Endothelial cell (in vitro differentiated cells): ENCODE measurements at regions not wholly inside any gene's neighbourhood (a gene's known extent, or its start where the extent isn't known, plus 50 kb on each side); places are given as distances from the start of the nearest gene placed in this dataset.

ENCODE experiments used
- DNase-seq: peaks from one replicate; pipeline ENCODE4 v3.0.0; 2021; ENCODE audit warnings: low spot score
- H3K27ac Mint-ChIP-seq: one replicate; pipeline ENCODE4 v1.8.0; 2021; ENCODE audit warnings: mixed read lengths, inconsistent platforms; ENCODE audit not compliant: unreplicated experiment
- H3K27me3 Mint-ChIP-seq: one replicate; pipeline ENCODE4 v1.8.0; 2021; ENCODE audit warnings: mild to moderate bottlenecking, moderate library complexity, mixed read lengths, inconsistent platforms; ENCODE audit not compliant: unreplicated experiment
- H3K36me3 Mint-ChIP-seq: one replicate; pipeline ENCODE4 v1.8.0; 2021; ENCODE audit warnings: mild to moderate bottlenecking, low read depth, mixed read lengths, inconsistent platforms; ENCODE audit not compliant: unreplicated experiment
- H3K4me1 Mint-ChIP-seq: one replicate; pipeline ENCODE4 v1.8.0; 2021; ENCODE audit warnings: mild to moderate bottlenecking, mixed read lengths, inconsistent platforms; ENCODE audit not compliant: unreplicated experiment
- H3K4me3 Mint-ChIP-seq: one replicate; pipeline ENCODE4 v1.8.0; 2021; ENCODE audit warnings: mild to moderate bottlenecking, mixed read lengths, inconsistent platforms; ENCODE audit not compliant: unreplicated experiment
- H3K9me3 Mint-ChIP-seq: one replicate; pipeline ENCODE4 v1.8.0; 2021; ENCODE audit warnings: mixed read lengths, inconsistent platforms; ENCODE audit not compliant: unreplicated experiment
- CTCF ChIP-seq: fragments of 200-600 bp; sonication (generic); IDR thresholded peaks from one replicate; pipeline ENCODE4 v1.5.0; 2021; ENCODE audit warnings: antibody characterized with exemption; ENCODE audit not compliant: unreplicated experiment

GRCh38 chr13:47549219-47549752 lies 451.8 kb downstream of the SUCLA2 start:
- no peak for DNase-seq
- Mint-ChIP-seq H3K4me1 (peaks cover 10% of the 10 kb centered on the region), H3K36me3 (no peaks in the 10 kb centered on the region), H3K27ac (no peak overlapping the region), H3K4me3 (no peak overlapping the region), H3K27me3 (peaks cover 1% of the 10 kb centered on the region), H3K9me3 (no peaks in the 10 kb centered on the region)
- TF ChIP-seq CTCF = no peak

GRCh38 chr13:47548294-47548840 lies 452.7 kb downstream of the SUCLA2 start:
- peaks cover 1% of the 10 kb centered on the region for H3K27me3 Mint-ChIP-seq
- no peak for TF ChIP-seq CTCF
- no peak overlapping the region for H3K27ac Mint-ChIP-seq
- peaks cover 9% of the 10 kb centered on the region for H3K4me1 Mint-ChIP-seq
- H3K9me3 Mint-ChIP-seq = no peaks in the 10 kb centered on the region
- no peaks in the 10 kb centered on the region for H3K36me3 Mint-ChIP-seq
- no peak overlapping the region for H3K4me3 Mint-ChIP-seq
- DNase-seq = no peak

GRCh38 chr13:47546391-47547225 lies 454.5 kb downstream of the SUCLA2 start:
- no peak overlapping the region for H3K27ac Mint-ChIP-seq
- no peak for TF ChIP-seq CTCF
- no peaks in the 10 kb centered on the region for H3K9me3 Mint-ChIP-seq

GRCh38 chr13:47545201-47546024 lies 455.7 kb downstream of the SUCLA2 start:
- Mint-ChIP-seq H3K4me3 (no peak overlapping the region), H3K9me3 (no peaks in the 10 kb centered on the region), H3K4me1 (no peaks in the 10 kb centered on the region), H3K27me3 (peaks cover 1% of the 10 kb centered on the region), H3K27ac (no peak overlapping the region), H3K36me3 (no peaks in the 10 kb centered on the region)
- DNase-seq = no peak
- TF ChIP-seq CTCF = no peak

More at GRCh38 chr13:47546391-47547225, 454.5 kb downstream of the SUCLA2 start:
- no peak overlapping the region for H3K4me3 Mint-ChIP-seq
- H3K27me3 Mint-ChIP-seq = peaks cover 1% of the 10 kb centered on the region
- no peak for DNase-seq
- no peaks in the 10 kb centered on the region for H3K4me1 Mint-ChIP-seq
- no peaks in the 10 kb centered on the region for H3K36me3 Mint-ChIP-seq
